Astrocyte (in vitro differentiated cells and primary cell): ENCODE measurements at regions not wholly inside any gene's neighbourhood (a gene's known extent, or its start where the extent isn't known, plus 50 kb on each side); places are given as distances from the start of the nearest gene placed in this dataset.

ENCODE experiments used
- CTCF ChIP-seq: IDR thresholded peaks from 2 replicates; pipeline ENCODE4 v1.5.1; 2011; ENCODE audit warnings: low read depth, mild to moderate bottlenecking, inconsistent platforms, low read length, moderate library complexity; ENCODE audit not compliant: insufficient read depth
- EZH2 ChIP-seq: IDR thresholded peaks from 2 replicates; pipeline ENCODE4 v1.6.1; 2012; ENCODE audit warnings: mild to moderate bottlenecking, low read length, inconsistent platforms; ENCODE audit not compliant: insufficient read depth

- no peak for TF ChIP-seq EZH2
- TF ChIP-seq CTCF: no peak
Observed at GRCh38 chr3:177488740-177489139, 291.5 kb upstream of the TBL1XR1 start.
